ENCODE measurements at regions not wholly inside any gene's neighbourhood (a gene's known extent, or its start where the extent isn't known, plus 50 kb on each side); places are given as distances from the start of the nearest gene placed in this dataset.

GRCh38 chr6:154909311-154909710 is 85.8 kb upstream of the TIAM2 start:
- peaks cover under 1% of the 10 kb centered on the region for H3K4me1 Mint-ChIP-seq (ENCODE audit: low read depth)
- H3K36me3 Mint-ChIP-seq (ENCODE audit: low read depth): peaks cover 8% of the 10 kb centered on the region
- no peak overlapping the region for H3K4me3 Mint-ChIP-seq
- H3K27ac Mint-ChIP-seq: no peak overlapping the region
- H3K9me3 Mint-ChIP-seq: no peaks in the 10 kb centered on the region
- no peaks in the 10 kb centered on the region for H3K27me3 Mint-ChIP-seq

GRCh38 chr6:154909821-154910220 is 85.3 kb upstream of the TIAM2 start:
- H3K27me3 Mint-ChIP-seq: no peaks in the 10 kb centered on the region
- H3K9me3 Mint-ChIP-seq: no peaks in the 10 kb centered on the region
- H3K27ac Mint-ChIP-seq: no peak overlapping the region
- H3K36me3 Mint-ChIP-seq (ENCODE audit: low read depth): peaks cover 8% of the 10 kb centered on the region
- H3K4me1 Mint-ChIP-seq (ENCODE audit: low read depth): peaks cover 5% of the 10 kb centered on the region
- no peak overlapping the region for H3K4me3 Mint-ChIP-seq

- Mint-ChIP-seq H3K4me1 (ENCODE audit: low read depth) (peaks cover 12% of the 10 kb centered on the region), H3K27me3 (no peaks in the 10 kb centered on the region), H3K9me3 (no peaks in the 10 kb centered on the region), H3K4me3 (no peak overlapping the region), H3K36me3 (ENCODE audit: low read depth) (no peaks in the 10 kb centered on the region), H3K27ac (no peak overlapping the region)
Measured at GRCh38 chr6:154914288-154914687, 80.8 kb upstream of the TIAM2 start.

- Mint-ChIP-seq H3K36me3 (ENCODE audit: low read depth) (no peaks in the 10 kb centered on the region), H3K9me3 (no peaks in the 10 kb centered on the region), H3K27ac (peak overlapping the region; percentile 17), H3K4me3 (no peak overlapping the region), H3K27me3 (no peaks in the 10 kb centered on the region), H3K4me1 (ENCODE audit: low read depth) (peaks cover 20% of the 10 kb centered on the region)
Measured at GRCh38 chr6:154916857-154917256, 78.3 kb upstream of the TIAM2 start.

- H3K27me3 Mint-ChIP-seq: no peaks in the 10 kb centered on the region
- no peak overlapping the region for H3K4me3 Mint-ChIP-seq
- H3K4me1 Mint-ChIP-seq (ENCODE audit: low read depth): peaks cover 21% of the 10 kb centered on the region
- H3K36me3 Mint-ChIP-seq (ENCODE audit: low read depth): no peaks in the 10 kb centered on the region
- no peak overlapping the region for H3K27ac Mint-ChIP-seq
- H3K9me3 Mint-ChIP-seq: no peaks in the 10 kb centered on the region
Measured at GRCh38 chr6:154917941-154918340, 77.2 kb upstream of the TIAM2 start.

- Mint-ChIP-seq H3K4me1 (ENCODE audit: low read depth) (peaks cover 16% of the 10 kb centered on the region), H3K4me3 (no peak overlapping the region), H3K27me3 (no peaks in the 10 kb centered on the region), H3K9me3 (no peaks in the 10 kb centered on the region), H3K36me3 (ENCODE audit: low read depth) (no peaks in the 10 kb centered on the region), H3K27ac (no peak overlapping the region)
Measured at GRCh38 chr6:154919806-154920205, 75.3 kb upstream of the TIAM2 start.

- peaks cover 14% of the 10 kb centered on the region for H3K4me1 Mint-ChIP-seq (ENCODE audit: low read depth)
- H3K27me3 Mint-ChIP-seq: no peaks in the 10 kb centered on the region
- H3K27ac Mint-ChIP-seq: no peak overlapping the region
- H3K9me3 Mint-ChIP-seq: no peaks in the 10 kb centered on the region
- no peak overlapping the region for H3K4me3 Mint-ChIP-seq
- no peaks in the 10 kb centered on the region for H3K36me3 Mint-ChIP-seq (ENCODE audit: low read depth)
Measured at GRCh38 chr6:154920495-154921200, 74.5 kb upstream of the TIAM2 start.

GRCh38 chr6:154921482-154921881 is 73.6 kb upstream of the TIAM2 start:
- Mint-ChIP-seq H3K27ac (no peak overlapping the region), H3K9me3 (no peaks in the 10 kb centered on the region), H3K4me3 (no peak overlapping the region), H3K27me3 (no peaks in the 10 kb centered on the region), H3K4me1 (ENCODE audit: low read depth) (peaks cover 13% of the 10 kb centered on the region), H3K36me3 (ENCODE audit: low read depth) (no peaks in the 10 kb centered on the region)

- Mint-ChIP-seq H3K9me3 (no peaks in the 10 kb centered on the region), H3K27ac (no peak overlapping the region), H3K4me1 (ENCODE audit: low read depth) (peaks cover 9% of the 10 kb centered on the region), H3K4me3 (no peak overlapping the region), H3K36me3 (ENCODE audit: low read depth) (no peaks in the 10 kb centered on the region), H3K27me3 (no peaks in the 10 kb centered on the region)
Measured at GRCh38 chr6:154923199-154923869, 71.8 kb upstream of the TIAM2 start.

GRCh38 chr6:154925130-154925529 is 70.0 kb upstream of the TIAM2 start:
- H3K36me3 Mint-ChIP-seq (ENCODE audit: low read depth): no peaks in the 10 kb centered on the region
- H3K4me3 Mint-ChIP-seq: no peak overlapping the region
- H3K4me1 Mint-ChIP-seq (ENCODE audit: low read depth): peaks cover 9% of the 10 kb centered on the region
- no peak overlapping the region for H3K27ac Mint-ChIP-seq
- no peaks in the 10 kb centered on the region for H3K27me3 Mint-ChIP-seq
- no peaks in the 10 kb centered on the region for H3K9me3 Mint-ChIP-seq

- Mint-ChIP-seq H3K4me1 (ENCODE audit: low read depth) (peaks cover 7% of the 10 kb centered on the region), H3K27me3 (no peaks in the 10 kb centered on the region), H3K4me3 (no peak overlapping the region), H3K36me3 (ENCODE audit: low read depth) (no peaks in the 10 kb centered on the region), H3K27ac (no peak overlapping the region), H3K9me3 (no peaks in the 10 kb centered on the region)
Measured at GRCh38 chr6:154926366-154926765, 68.7 kb upstream of the TIAM2 start.

GRCh38 chr6:154928325-154928922 is 66.7 kb upstream of the TIAM2 start:
- Mint-ChIP-seq H3K9me3 (no peaks in the 10 kb centered on the region), H3K27ac (no peak overlapping the region), H3K4me3 (no peak overlapping the region), H3K4me1 (ENCODE audit: low read depth) (peaks cover 14% of the 10 kb centered on the region), H3K36me3 (ENCODE audit: low read depth) (no peaks in the 10 kb centered on the region), H3K27me3 (no peaks in the 10 kb centered on the region)

- Mint-ChIP-seq H3K27me3 (no peaks in the 10 kb centered on the region), H3K9me3 (peaks cover 6% of the 10 kb centered on the region), H3K36me3 (ENCODE audit: low read depth) (no peaks in the 10 kb centered on the region), H3K4me3 (no peak overlapping the region), H3K4me1 (ENCODE audit: low read depth) (peaks cover 14% of the 10 kb centered on the region), H3K27ac (no peak overlapping the region)
Measured at GRCh38 chr6:154930451-154930851, 64.7 kb upstream of the TIAM2 start.

GRCh38 chr6:154931711-154932424 is 63.2 kb upstream of the TIAM2 start:
- H3K27me3 Mint-ChIP-seq: no peaks in the 10 kb centered on the region
- no peak overlapping the region for H3K27ac Mint-ChIP-seq
- peaks cover 14% of the 10 kb centered on the region for H3K4me1 Mint-ChIP-seq (ENCODE audit: low read depth)
- no peaks in the 10 kb centered on the region for H3K36me3 Mint-ChIP-seq (ENCODE audit: low read depth)
- peaks cover 7% of the 10 kb centered on the region for H3K9me3 Mint-ChIP-seq
- no peak overlapping the region for H3K4me3 Mint-ChIP-seq

GRCh38 chr6:154932515-154933027 is 62.5 kb upstream of the TIAM2 start:
- Mint-ChIP-seq H3K4me1 (ENCODE audit: low read depth) (peaks cover 14% of the 10 kb centered on the region), H3K27ac (no peak overlapping the region), H3K27me3 (no peaks in the 10 kb centered on the region), H3K36me3 (ENCODE audit: low read depth) (no peaks in the 10 kb centered on the region), H3K4me3 (no peak overlapping the region), H3K9me3 (peaks cover 7% of the 10 kb centered on the region)
